NCI-H2196 treated with DMSO at 0.1 percent for 48 hours (cell line): ENCODE measurements at regions not wholly inside any gene's neighbourhood (a gene's known extent, or its start where the extent isn't known, plus 50 kb on each side); places are given as distances from the start of the nearest gene placed in this dataset.
"Not testable (repeated sequence)": the region's sequence is repeated elsewhere in the genome, so short reads cannot be mapped to it uniquely, and the experiment has no call there.

Source experiments
- DNase-seq: peaks from one replicate; lab custom pipeline; 2025; ENCODE audit not compliant: unreplicated experiment; lab: John Stamatoyannopoulos, UW

GRCh38 chr13:80180740-80181355 is 160.1 kb downstream of the SPRY2 start:
- DNase-seq: no peak

DNA sequence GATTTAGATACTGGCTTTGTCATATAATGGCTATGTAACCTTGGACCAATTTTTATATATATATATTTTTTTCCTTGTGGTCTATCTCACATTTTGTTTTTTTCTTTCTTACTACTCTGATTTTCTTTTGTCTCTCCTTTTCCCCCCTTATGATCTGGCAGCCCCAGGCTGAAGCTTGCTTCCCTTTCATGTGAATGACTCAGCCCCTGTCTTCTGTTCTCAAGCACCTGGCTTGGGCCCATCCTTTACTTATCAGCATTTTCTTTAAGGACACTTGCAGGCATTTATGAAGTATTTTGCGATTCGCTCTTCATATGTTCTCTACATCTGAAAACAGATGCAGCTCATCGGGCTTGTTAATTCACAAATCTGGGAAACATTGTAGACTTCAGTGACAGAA is 163.6 kb downstream of the SPRY2 start:
- DNase-seq: no peak

DNA sequence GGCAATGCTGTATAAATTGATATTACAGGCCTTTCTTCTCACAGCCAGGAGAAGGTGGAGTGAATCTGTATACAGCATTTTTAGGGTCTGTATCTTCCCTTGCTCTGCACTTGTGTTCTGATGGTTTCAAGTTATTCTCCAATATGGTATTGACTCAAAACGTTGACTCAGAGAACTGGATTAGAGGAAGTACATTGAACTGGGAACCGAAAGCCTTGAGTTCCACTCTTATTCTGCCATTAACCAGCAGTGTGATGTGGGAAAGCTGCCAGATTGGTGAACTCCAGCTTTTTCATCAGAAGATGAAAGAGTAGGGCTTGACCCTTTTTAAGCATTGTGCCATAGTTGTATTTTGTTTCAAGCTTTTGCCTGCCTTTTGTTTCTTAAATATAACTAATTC is 167.7 kb downstream of the SPRY2 start:
- no peak for DNase-seq

DNA sequence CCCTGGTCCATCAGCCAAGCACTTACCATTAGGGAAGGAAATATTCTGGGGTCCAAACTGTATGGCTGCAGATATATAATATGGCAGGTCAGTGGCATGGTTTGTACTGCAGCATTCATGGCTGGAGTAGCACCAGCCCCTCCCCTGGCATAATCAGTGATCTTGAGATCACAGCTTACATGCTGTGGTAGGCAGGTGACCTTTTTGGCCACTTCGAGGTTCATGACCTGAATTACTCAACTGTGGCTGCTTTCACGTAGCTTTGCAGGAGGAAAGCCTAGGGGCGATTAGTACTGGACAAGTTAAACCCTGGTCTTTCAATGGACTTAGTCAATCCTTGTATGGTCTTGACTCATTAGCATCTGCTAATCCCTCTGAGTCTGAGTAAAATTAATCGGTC is 169.8 kb downstream of the SPRY2 start:
- no peak for DNase-seq

GRCh38 chr13:80168089-80168850 is 172.7 kb downstream of the SPRY2 start:
- DNase-seq: no peak

DNA sequence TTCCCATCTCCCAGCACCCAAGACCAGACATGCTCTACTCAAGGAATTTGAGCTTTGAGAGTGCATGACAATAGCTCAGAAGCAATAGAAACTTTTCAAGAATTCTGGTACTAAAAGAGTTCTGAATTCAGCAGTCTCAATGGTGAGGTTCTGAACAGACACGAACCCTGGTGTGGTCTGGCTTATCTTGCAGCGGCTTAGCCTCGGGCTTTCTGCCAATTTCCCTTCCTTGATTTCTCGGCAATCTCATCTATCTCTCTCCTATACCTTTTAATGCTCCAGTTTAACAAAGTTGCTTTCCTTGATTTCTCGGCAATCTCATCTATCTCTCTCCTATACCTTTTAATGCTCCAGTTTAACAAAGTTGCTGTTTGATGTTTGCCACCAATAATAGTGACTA is 174.6 kb downstream of the SPRY2 start:
- no peak for DNase-seq

DNA sequence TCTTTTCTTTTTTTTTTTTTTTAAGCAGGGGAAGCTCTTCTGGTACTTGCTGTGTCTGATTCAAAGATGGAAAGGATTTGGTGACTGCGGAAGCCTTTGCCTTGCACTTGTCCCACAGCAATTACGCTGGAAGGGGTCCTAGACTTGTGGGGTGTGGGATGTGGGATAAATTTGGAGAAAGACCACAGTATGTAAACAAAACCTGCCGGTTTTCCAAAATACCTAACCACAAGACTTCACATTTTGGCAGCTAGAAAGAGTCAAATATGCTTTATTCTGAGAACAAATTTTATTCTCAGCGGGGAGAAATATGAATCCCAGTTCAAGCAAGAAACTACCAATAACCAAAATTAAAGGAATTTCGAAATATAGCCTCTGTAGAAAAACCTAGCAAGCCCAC is 176.5 kb downstream of the SPRY2 start:
- DNase-seq: no peak

- DNase-seq: no peak
Observed at GRCh38 chr13:80161896-80162295, 179.0 kb downstream of the SPRY2 start.

- no peak for DNase-seq
Observed at GRCh38 chr13:80161219-80161618, 179.7 kb downstream of the SPRY2 start.

DNA sequence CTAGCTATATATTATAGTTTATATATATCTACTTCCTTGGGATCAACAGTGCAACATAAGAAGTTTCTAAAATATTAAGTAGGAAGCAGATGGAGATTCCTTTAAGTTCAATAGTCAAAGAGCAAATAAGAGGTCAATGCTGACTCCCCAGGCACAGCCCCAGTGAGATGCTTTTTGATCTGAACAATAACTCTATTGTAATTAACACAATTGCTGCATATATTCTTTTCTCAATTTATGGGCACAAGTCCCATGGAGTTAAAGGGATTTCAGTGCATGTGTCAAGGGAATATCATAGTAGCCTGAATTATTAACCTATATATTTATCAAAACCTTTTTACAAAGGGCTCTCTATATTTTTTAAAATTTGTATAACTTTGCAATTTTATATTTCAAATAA is 180.8 kb downstream of the SPRY2 start:
- DNase-seq: no peak

DNA sequence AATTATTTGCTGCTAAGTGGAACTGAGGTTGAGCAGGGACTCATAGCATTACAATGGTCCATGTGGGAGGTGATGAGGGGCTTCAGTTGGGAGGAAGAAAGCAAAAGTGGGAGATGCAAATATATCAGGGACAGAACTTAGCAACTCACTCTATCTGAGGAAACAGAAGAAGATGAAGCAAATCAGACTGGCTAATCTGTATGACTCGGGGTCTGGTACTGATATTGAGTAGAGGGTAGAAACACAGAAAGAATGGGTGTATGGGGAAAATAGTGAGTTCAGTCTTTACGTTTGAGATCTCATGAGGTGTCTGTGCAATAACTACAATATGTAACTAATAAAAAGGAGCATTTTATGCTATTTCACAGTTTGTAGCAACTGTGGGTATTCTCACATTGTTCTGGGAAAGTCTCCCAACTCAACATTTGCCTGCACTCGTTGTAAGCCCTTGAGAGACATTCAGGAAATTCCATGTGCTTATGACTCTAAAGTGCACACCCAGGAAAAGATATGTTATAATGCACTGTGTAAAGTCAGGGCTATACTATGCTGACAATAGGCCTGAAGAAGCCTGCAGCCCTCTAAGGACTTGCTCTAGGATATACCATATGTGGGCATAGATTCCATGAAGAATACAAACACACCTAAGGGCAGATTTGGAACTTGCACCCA is 183.5 kb downstream of the SPRY2 start:
- no peak for DNase-seq

DNA sequence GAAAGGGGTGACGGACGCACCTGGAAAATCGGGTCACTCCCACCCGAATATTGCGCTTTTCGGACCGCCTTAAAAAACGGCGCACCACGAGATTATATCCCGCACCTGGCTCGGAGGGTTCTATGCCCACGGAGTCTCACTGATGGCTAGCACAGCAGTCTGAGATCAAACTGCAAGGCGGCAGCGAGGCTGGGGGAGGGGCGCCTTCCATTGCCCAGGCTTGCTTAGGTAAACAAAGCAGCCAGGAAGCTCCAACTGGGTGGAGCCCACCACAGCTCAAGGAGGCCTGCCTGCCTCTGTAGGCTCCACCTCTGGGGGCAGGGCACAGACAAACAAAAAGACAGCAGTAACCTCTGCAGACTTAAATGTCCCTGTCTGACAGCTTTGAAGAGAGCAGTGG is 188.8 kb downstream of the SPRY2 start:
- DNase-seq: not testable (repeated sequence)

DNA sequence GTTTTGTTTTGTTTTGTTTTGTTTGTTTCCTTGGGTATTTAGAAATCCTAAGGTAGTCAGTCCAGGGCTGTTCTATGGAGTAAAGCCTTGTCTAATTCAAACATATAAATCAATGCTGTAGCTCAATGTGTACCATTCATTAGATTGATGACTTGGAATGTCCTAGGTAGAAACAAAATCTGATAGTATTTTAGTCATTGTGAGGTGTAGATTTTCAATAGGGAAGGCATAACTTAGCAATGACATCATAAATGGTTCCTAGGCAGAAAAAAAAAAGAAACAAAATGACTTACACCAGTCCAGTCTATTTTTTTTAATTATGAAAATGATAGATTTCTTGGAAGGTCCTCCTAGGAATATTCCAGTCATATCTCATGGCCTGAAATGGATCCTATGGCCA is 189.9 kb downstream of the SPRY2 start:
- no peak for DNase-seq

GRCh38 chr13:80149736-80150135 is 191.2 kb downstream of the SPRY2 start:
- DNase-seq: no peak

DNA sequence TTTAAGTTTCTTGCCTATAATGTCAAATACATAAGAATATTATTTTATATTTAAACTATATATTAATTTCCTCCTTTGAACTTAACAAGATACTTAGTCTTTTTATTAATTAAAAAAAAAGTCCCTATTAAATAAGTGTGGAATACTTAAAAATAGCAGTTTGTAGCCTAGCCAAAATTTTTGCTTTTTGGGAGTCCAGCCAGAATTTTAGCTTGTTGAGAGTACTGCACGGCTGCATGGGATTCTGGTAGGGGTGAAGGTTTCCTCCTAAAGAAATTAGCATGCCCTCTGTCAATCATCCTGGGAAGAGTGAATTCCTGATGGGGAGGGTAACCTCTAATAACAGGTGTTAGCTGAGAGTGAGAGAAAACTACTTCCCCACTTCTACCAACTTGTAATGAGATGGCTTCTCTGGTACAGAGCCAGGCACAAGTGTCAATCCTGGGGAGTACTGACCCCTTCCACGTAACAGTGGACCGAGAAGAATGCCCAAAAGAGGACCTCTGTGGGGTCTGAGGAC is 195.7 kb downstream of the SPRY2 start:
- no peak for DNase-seq

- DNase-seq: no peak
Observed at GRCh38 chr13:80144493-80144892, 196.4 kb downstream of the SPRY2 start.

- no peak for DNase-seq
Observed at GRCh38 chr13:80141123-80141849, 199.6 kb downstream of the SPRY2 start.

- no peak for DNase-seq
Observed at GRCh38 chr13:80140685-80141084, 200.2 kb downstream of the SPRY2 start.

- DNase-seq: no peak
Observed at GRCh38 chr13:80139196-80139595, 201.7 kb downstream of the SPRY2 start.

- DNase-seq: no peak
Observed at GRCh38 chr13:80137994-80138393, 202.9 kb downstream of the SPRY2 start.

GRCh38 chr13:80134346-80134745 is 206.6 kb downstream of the SPRY2 start:
- DNase-seq: no peak
